ENCODE measurements at regions not wholly inside any gene's neighbourhood (a gene's known extent, or its start where the extent isn't known, plus 50 kb on each side); places are given as distances from the start of the nearest gene placed in this dataset.

- Histone ChIP-seq H3K4me3 (no peak overlapping the region), H3K4me1 (replicated peaks in 1 of 2; ENCODE audit: control insufficient read depth in 2 of 2, insufficient read depth in 2 of 2, low read length in 2 of 2) (no peaks in the 10 kb centered on the region), H3K9me1 (ENCODE audit: control insufficient read depth, insufficient read depth, low read length) (no peaks in the 10 kb centered on the region), H4K20me1 (replicated peaks; ENCODE audit: control insufficient read depth, insufficient read depth, low read length) (no peaks in the 10 kb centered on the region), H3K27me3 (ENCODE audit: control insufficient read depth in 2 of 2, insufficient read depth in 2 of 2, low read length in 2 of 2) (no peaks in the 10 kb centered on the region), H3K36me3 (ENCODE audit: control insufficient read depth, insufficient read depth, low read length) (no peaks in the 10 kb centered on the region), H3K79me2 (ENCODE audit: control insufficient read depth, insufficient read depth, low read length) (no peaks in the 10 kb centered on the region), H3K27ac (ENCODE audit: extremely low read depth, low read depth, low read length) (no peak overlapping the region), H3K9ac (ENCODE audit: insufficient read depth in 1 of 2, low read depth in 2 of 2, low read length in 2 of 2) (no peak overlapping the region), H3K4me2 (ENCODE audit: insufficient read depth, low read length) (no peak overlapping the region), H3K9me3 (replicated peaks; ENCODE audit: control insufficient read depth, insufficient read depth, low read depth, low read length) (no peaks in the 10 kb centered on the region), H2AFZ (ENCODE audit: low read depth, low read length) (no peak overlapping the region)
- WGBS (ENCODE audit: insufficient coverage, low coverage, missing lambda C conversion rate), result 0% methylated on average over 1 of the region's 1 CpG
- intact Hi-C loops (cut with micrococcal nuclease), result no loop called here
- peak in 1 of 4 experiments; percentile 1 for DNase-seq (ENCODE audit: extremely low read depth in 1 of 4, low spot score in 3 of 4)
- no TSS peak for BruUV-seq (replicated peaks)
- ATAC-seq, result no peak
- CTCF ChIA-PET (ENCODE audit: low intra/inter-chr PET ratio), result no interaction called here
- in situ Hi-C loops (cut with MboI), result no loop called here
- FAIRE-seq, result no peak
- no peak for TF ChIP-seq ZNF239 (CRISPR knock-in tag; IDR thresholded peaks at IDR 0.05)
- peak in 1 of 2 experiments; percentile 27; a peak in 2 of 4 replicates for TF ChIP-seq RAD21 (CRISPR knock-in tag; conservative IDR thresholded peaks at IDR 0.05 in 1 of 2, IDR thresholded peaks at IDR 0.05 in 1 of 2)
- peak in 1 of 3 experiments; percentile 18; a peak in 1 of 6 replicates for TF ChIP-seq CTCF (IDR thresholded peaks at IDR 0.05 in 2 of 3, conservative IDR thresholded peaks at IDR 0.05 in 1 of 3; ENCODE audit: insufficient read depth in 2 of 3, low read depth in 1 of 3, low read length in 3 of 3)
- POLR2A ChIA-PET, result no interaction called here
These were observed 115.9 kb downstream of the MAGEC2 start for GRCh38 chrX:142089193-142089592.

DNA sequence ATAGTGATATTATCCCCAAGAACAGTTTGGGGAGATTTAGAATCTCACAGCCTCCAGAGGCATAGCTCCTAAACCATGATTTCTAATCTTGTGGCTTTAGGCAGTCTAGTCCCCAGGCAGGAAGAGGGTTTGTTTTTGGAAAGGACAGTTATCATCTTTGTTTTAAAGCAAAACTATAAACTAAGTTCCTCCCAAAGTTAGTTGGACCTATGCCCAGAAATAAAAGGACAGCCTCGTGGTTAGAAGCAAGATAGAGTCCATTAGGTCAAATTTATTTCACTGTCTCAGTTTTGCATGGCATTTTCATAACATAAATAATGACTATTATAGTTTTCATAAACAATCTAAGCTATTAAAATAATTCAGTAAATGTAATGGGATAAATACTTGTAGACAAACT, 120.5 kb downstream of the MAGEC2 start:
- Histone ChIP-seq H4K20me1 (replicated peaks; ENCODE audit: control insufficient read depth, insufficient read depth, low read length) (no peaks in the 10 kb centered on the region), H3K4me2 (ENCODE audit: insufficient read depth, low read length) (no peak overlapping the region), H3K27me3 (ENCODE audit: control insufficient read depth in 2 of 2, insufficient read depth in 2 of 2, low read length in 2 of 2) (no peaks in the 10 kb centered on the region), H3K79me2 (ENCODE audit: control insufficient read depth, insufficient read depth, low read length) (no peaks in the 10 kb centered on the region), H3K27ac (ENCODE audit: extremely low read depth, low read depth, low read length) (no peak overlapping the region), H3K4me1 (replicated peaks in 1 of 2; ENCODE audit: control insufficient read depth in 2 of 2, insufficient read depth in 2 of 2, low read length in 2 of 2) (no peaks in the 10 kb centered on the region), H3K9ac (ENCODE audit: insufficient read depth in 1 of 2, low read depth in 2 of 2, low read length in 2 of 2) (no peak overlapping the region), H3K9me1 (ENCODE audit: control insufficient read depth, insufficient read depth, low read length) (no peaks in the 10 kb centered on the region), H3K36me3 (ENCODE audit: control insufficient read depth, insufficient read depth, low read length) (no peaks in the 10 kb centered on the region), H3K9me3 (replicated peaks; ENCODE audit: control insufficient read depth, insufficient read depth, low read depth, low read length) (no peaks in the 10 kb centered on the region), H2AFZ (ENCODE audit: low read depth, low read length) (no peak overlapping the region), H3K4me3 (no peak overlapping the region)
- 0% methylated on average over 1 of the region's 1 CpG for WGBS (ENCODE audit: insufficient coverage, low coverage, missing lambda C conversion rate)
- no peak for ATAC-seq
- BruUV-seq (replicated peaks), result no TSS peak
- no peak for FAIRE-seq
- ChIA-PET POLR2A (no interaction called here), CTCF (ENCODE audit: low intra/inter-chr PET ratio) (no interaction called here)
- in situ Hi-C loops (cut with MboI), result no loop called here
- no peak for DNase-seq (ENCODE audit: extremely low read depth in 1 of 4, low spot score in 3 of 4)
- intact Hi-C loops (cut with micrococcal nuclease), result no loop called here
- TF ChIP-seq HNRNPUL1 (IDR thresholded peaks at IDR 0.05; ENCODE audit: low read length) (no peak), CEBPB (tag; IDR thresholded peaks at IDR 0.05) (no peak), SIX5 (IDR thresholded peaks at IDR 0.05; ENCODE audit: borderline replicate concordance in 1 of 2, insufficient read depth in 1 of 2, low read depth in 1 of 2, low read length in 2 of 2) (no peak), NR4A1 (CRISPR knock-in tag; IDR thresholded peaks at IDR 0.05) (no peak), NR4A1 (tag; IDR thresholded peaks at IDR 0.05) (no peak), KLF10 (CRISPR knock-in tag; IDR thresholded peaks at IDR 0.05) (no peak), SRSF9 (IDR thresholded peaks at IDR 0.05; ENCODE audit: borderline replicate concordance, low read depth, low read length) (no peak), SMARCC2 (IDR thresholded peaks at IDR 0.05; ENCODE audit: low read depth) (no peak)
- TF ChIP-seq, protein P1, sequence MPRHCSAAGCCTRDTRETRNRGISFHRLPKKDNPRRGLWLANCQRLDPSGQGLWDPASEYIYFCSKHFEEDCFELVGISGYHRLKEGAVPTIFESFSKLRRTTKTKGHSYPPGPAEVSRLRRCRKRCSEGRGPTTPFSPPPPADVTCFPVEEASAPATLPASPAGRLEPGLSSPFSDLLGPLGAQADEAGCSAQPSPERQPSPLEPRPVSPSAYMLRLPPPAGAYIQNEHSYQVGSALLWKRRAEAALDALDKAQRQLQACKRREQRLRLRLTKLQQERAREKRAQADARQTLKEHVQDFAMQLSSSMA (CRISPR knock-in tag; IDR thresholded peaks at IDR 0.05), result no peak

Data from K562 (cell line).